MCF 10A (cell line): ENCODE measurements at regions not wholly inside any gene's neighbourhood (a gene's known extent, or its start where the extent isn't known, plus 50 kb on each side); places are given as distances from the start of the nearest gene placed in this dataset.

Experiments used
- BruUV-seq: library from RNA; stranded (reverse); fragments of 400-500 nt; replicated peaks from 2 replicates; lab custom pipeline; 2021; lab: Mats Ljungman, UMichigan
- CTCF ChIA-PET: fragments of 300-600 bp; sonication (Branson Sonifier 250); formaldehyde crosslinking; extraction: SDS; loops from one replicate; lab custom pipeline; 2021; ENCODE audit warnings: antibody characterized with exemption, inconsistent platforms; lab: Yijun Ruan, JAX
- POLR2A ChIA-PET: fragments of 300-600, 350-650 bp; sonication (Branson Sonifier 250); formaldehyde crosslinking; extraction: SDS; loops from one replicate; lab custom pipeline; 2020; ENCODE audit warnings: antibody characterized with exemption, inconsistent platforms; lab: Yijun Ruan, JAX
- DNase-seq: peaks from one replicate; pipeline ENCODE4 v3.0.0-alpha.2; 2018; ENCODE audit not compliant: unreplicated experiment
- H3K27ac Mint-ChIP-seq: one replicate; pipeline ENCODE4 v1.8.0; 2022; ENCODE audit warnings: mild to moderate bottlenecking, low read depth, mixed read lengths; ENCODE audit not compliant: unreplicated experiment
- H3K27me3 Mint-ChIP-seq: one replicate; pipeline ENCODE4 v1.8.0; 2022; ENCODE audit warnings: mixed read lengths; ENCODE audit not compliant: insufficient read depth, unreplicated experiment
- H3K36me3 Mint-ChIP-seq: one replicate; pipeline ENCODE4 v1.8.0; 2022; ENCODE audit warnings: mild to moderate bottlenecking, moderate library complexity, mixed read lengths; ENCODE audit not compliant: insufficient read depth, unreplicated experiment
- H3K4me1 Mint-ChIP-seq: one replicate; pipeline ENCODE4 v1.8.0; 2022; ENCODE audit warnings: mixed read lengths; ENCODE audit not compliant: insufficient read depth, unreplicated experiment
- H3K4me3 Mint-ChIP-seq: one replicate; pipeline ENCODE4 v1.8.0; 2022; ENCODE audit warnings: mild to moderate bottlenecking, moderate library complexity, mixed read lengths; ENCODE audit not compliant: unreplicated experiment
- H3K9me3 Mint-ChIP-seq: one replicate; pipeline ENCODE4 v1.8.0; 2022; ENCODE audit warnings: mixed read lengths; ENCODE audit not compliant: unreplicated experiment
- CTCF ChIP-seq: fragments of 200-600 bp; IDR thresholded peaks from one replicate; pipeline ENCODE4 v1.8.0; 2022; ENCODE audit warnings: antibody characterized with exemption, mild to moderate bottlenecking; ENCODE audit not compliant: unreplicated experiment
- intact Hi-C: fragments of 100-400 bp; cut with micrococcal nuclease; formaldehyde crosslinking; loops from 2 replicates; pipeline ENCODE4 v1.14.1; 2022

GRCh38 chr12:89236748-89237383, 115.4 kb downstream of the DUSP6 start:
- POLR2A ChIA-PET: interaction anchor here (1.9 kb wide), 1 partner anchor 8 kb away, joined by 8 read pairs; no protein-coding TSS in a partner anchor
- H3K27me3 Mint-ChIP-seq: no peaks in the 10 kb centered on the region
- H3K4me1 Mint-ChIP-seq: peaks cover 27% of the 10 kb centered on the region
- CTCF ChIA-PET: no interaction called here
- intact Hi-C loops: no loop called here
- peaks cover 16% of the 10 kb centered on the region for H3K9me3 Mint-ChIP-seq
- no TSS peak for BruUV-seq
- H3K27ac Mint-ChIP-seq: peak overlapping the region; percentile 5
- H3K4me3 Mint-ChIP-seq: no peak overlapping the region
- H3K36me3 Mint-ChIP-seq: no peaks in the 10 kb centered on the region
- DNase-seq: no peak
- no peak for TF ChIP-seq CTCF

- no TSS peak for BruUV-seq
- peaks cover 16% of the 10 kb centered on the region for H3K9me3 Mint-ChIP-seq
- peaks cover 31% of the 10 kb centered on the region for H3K4me1 Mint-ChIP-seq
- intact Hi-C loops: no loop called here
- no peaks in the 10 kb centered on the region for H3K27me3 Mint-ChIP-seq
- TF ChIP-seq CTCF: no peak
- no peak overlapping the region for H3K4me3 Mint-ChIP-seq
- H3K27ac Mint-ChIP-seq: no peak overlapping the region
- POLR2A ChIA-PET: no interaction called here
- H3K36me3 Mint-ChIP-seq: no peaks in the 10 kb centered on the region
- CTCF ChIA-PET: interaction anchor here (0.6 kb wide), 1 partner anchor 368 kb away, joined by 3 read pairs; no protein-coding TSS in a partner anchor
- DNase-seq: no peak
These were observed 116.1 kb downstream of the DUSP6 start for GRCh38 chr12:89236237-89236636.

- Mint-ChIP-seq H3K4me3 (no peak overlapping the region), H3K27ac (peak overlapping the region; percentile 46), H3K36me3 (no peaks in the 10 kb centered on the region), H3K27me3 (no peaks in the 10 kb centered on the region), H3K9me3 (peaks cover 16% of the 10 kb centered on the region), H3K4me1 (peaks cover 36% of the 10 kb centered on the region)
- no TSS peak for BruUV-seq
- intact Hi-C loops: no loop called here
- ChIA-PET POLR2A (interaction anchor here (0.9 kb wide), 2 partner anchors 10 to 117 kb away, joined by 3 to 6 read pairs; partner anchors contain the start of gene DUSP6), CTCF (interaction anchor here (0.9 kb wide), 1 partner anchor 176 kb away, joined by 3 read pairs; no protein-coding TSS in a partner anchor)
- DNase-seq: no peak
- TF ChIP-seq CTCF: no peak
These were observed 116.9 kb downstream of the DUSP6 start for GRCh38 chr12:89235189-89235993.
